ENCODE measurements at regions not wholly inside any gene's neighbourhood (a gene's known extent, or its start where the extent isn't known, plus 50 kb on each side); places are given as distances from the start of the nearest gene placed in this dataset.

DNA sequence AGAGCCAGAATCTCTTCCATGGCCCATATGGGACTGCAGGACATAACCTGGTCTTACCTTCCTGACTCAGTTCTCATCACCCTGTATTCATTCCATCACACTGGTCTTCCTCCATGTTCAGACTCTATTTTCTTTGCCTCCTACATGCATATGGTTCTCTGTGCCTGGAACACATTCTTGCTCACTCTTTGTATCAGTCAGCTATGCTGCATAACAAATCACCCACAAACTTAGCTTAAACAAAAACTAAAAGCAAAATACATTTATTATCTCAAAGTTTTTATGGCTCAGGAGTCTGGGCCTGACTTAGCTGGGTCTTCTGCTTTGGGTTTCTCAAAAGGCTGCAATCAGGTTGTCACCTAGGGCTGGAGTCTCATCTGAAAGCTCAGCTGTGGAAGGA is 712.6 kb upstream of the TBX3 start:
- Mint-ChIP-seq H3K4me1 (ENCODE audit: unreplicated experiment) (no peaks in the 10 kb centered on the region), H3K27ac (ENCODE audit: unreplicated experiment) (no peak overlapping the region), H3K36me3 (ENCODE audit: low read depth, unreplicated experiment) (no peaks in the 10 kb centered on the region), H3K4me3 (ENCODE audit: unreplicated experiment) (no peak overlapping the region), H3K27me3 (ENCODE audit: unreplicated experiment) (peaks cover 6% of the 10 kb centered on the region), H3K9me3 (ENCODE audit: unreplicated experiment) (no peaks in the 10 kb centered on the region)
- no peak for TF ChIP-seq CTCF (IDR thresholded peaks at IDR 0.05; ENCODE audit: unreplicated experiment)
- DNase-seq (ENCODE audit: low spot score), result no peak

DNA sequence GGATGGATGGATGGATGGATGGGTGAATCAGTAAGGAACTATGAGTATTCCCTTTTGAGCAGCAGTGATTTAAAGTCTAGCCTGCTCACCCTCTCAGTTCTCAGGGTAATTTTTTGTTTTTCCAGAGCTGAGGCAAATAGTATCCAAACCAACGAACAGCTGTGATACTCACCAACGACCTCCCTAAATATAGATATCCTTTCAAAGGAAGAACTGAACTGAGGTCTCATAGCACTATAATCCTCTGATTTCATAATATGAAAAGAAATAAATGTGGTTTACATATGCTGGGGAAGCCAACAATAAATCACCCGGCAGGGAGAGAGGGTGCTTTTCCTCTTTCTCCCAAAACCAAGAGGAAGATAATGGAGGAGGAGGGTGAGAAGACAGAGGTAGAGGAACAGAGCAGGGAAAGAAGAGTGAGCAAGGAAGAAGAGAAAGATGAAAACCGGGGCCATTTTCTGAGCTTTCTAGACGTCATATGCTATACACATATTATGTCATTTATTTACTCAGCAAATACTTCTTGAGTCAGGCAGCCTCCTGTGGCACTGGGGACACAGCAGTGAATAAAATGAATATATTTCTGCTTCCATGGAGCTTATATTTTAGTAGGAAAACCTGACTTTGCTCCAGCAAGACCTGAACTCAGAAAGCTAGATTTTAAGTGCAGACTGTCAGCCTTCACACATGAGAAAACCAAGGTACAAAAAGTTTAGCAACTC is 710.7 kb upstream of the TBX3 start:
- Mint-ChIP-seq H3K27ac (ENCODE audit: unreplicated experiment) (no peak overlapping the region), H3K4me3 (ENCODE audit: unreplicated experiment) (no peak overlapping the region), H3K36me3 (ENCODE audit: low read depth, unreplicated experiment) (no peaks in the 10 kb centered on the region), H3K27me3 (ENCODE audit: unreplicated experiment) (peaks cover 6% of the 10 kb centered on the region), H3K9me3 (ENCODE audit: unreplicated experiment) (no peaks in the 10 kb centered on the region), H3K4me1 (ENCODE audit: unreplicated experiment) (no peaks in the 10 kb centered on the region)
- DNase-seq (ENCODE audit: low spot score), result no peak
- no peak for TF ChIP-seq CTCF (IDR thresholded peaks at IDR 0.05; ENCODE audit: unreplicated experiment)

- Mint-ChIP-seq H3K4me3 (ENCODE audit: unreplicated experiment) (no peak overlapping the region), H3K36me3 (ENCODE audit: low read depth, unreplicated experiment) (no peaks in the 10 kb centered on the region), H3K27ac (ENCODE audit: unreplicated experiment) (no peak overlapping the region), H3K4me1 (ENCODE audit: unreplicated experiment) (no peaks in the 10 kb centered on the region), H3K27me3 (ENCODE audit: unreplicated experiment) (peaks cover 1% of the 10 kb centered on the region), H3K9me3 (ENCODE audit: unreplicated experiment) (no peaks in the 10 kb centered on the region)
- DNase-seq (ENCODE audit: low spot score), result no peak
- TF ChIP-seq CTCF (IDR thresholded peaks at IDR 0.05; ENCODE audit: unreplicated experiment), result no peak
These were observed 704.2 kb upstream of the TBX3 start for GRCh38 chr12:115388139-115388538.

GRCh38 chr12:115387467-115387901 is 703.5 kb upstream of the TBX3 start:
- peaks cover 1% of the 10 kb centered on the region for H3K27me3 Mint-ChIP-seq (ENCODE audit: unreplicated experiment)
- DNase-seq (ENCODE audit: low spot score), result no peak
- no peak for TF ChIP-seq CTCF (IDR thresholded peaks at IDR 0.05; ENCODE audit: unreplicated experiment)
- no peaks in the 10 kb centered on the region for H3K4me1 Mint-ChIP-seq (ENCODE audit: unreplicated experiment)
- no peak overlapping the region for H3K27ac Mint-ChIP-seq (ENCODE audit: unreplicated experiment)
- no peaks in the 10 kb centered on the region for H3K36me3 Mint-ChIP-seq (ENCODE audit: low read depth, unreplicated experiment)
- no peak overlapping the region for H3K4me3 Mint-ChIP-seq (ENCODE audit: unreplicated experiment)
- H3K9me3 Mint-ChIP-seq (ENCODE audit: unreplicated experiment), result no peaks in the 10 kb centered on the region

- H3K27me3 Mint-ChIP-seq (ENCODE audit: unreplicated experiment), result peaks cover 1% of the 10 kb centered on the region
- H3K4me3 Mint-ChIP-seq (ENCODE audit: unreplicated experiment), result no peak overlapping the region
- no peaks in the 10 kb centered on the region for H3K4me1 Mint-ChIP-seq (ENCODE audit: unreplicated experiment)
- H3K9me3 Mint-ChIP-seq (ENCODE audit: unreplicated experiment), result no peaks in the 10 kb centered on the region
- no peak for TF ChIP-seq CTCF (IDR thresholded peaks at IDR 0.05; ENCODE audit: unreplicated experiment)
- H3K27ac Mint-ChIP-seq (ENCODE audit: unreplicated experiment), result no peak overlapping the region
- no peak for DNase-seq (ENCODE audit: low spot score)
- no peaks in the 10 kb centered on the region for H3K36me3 Mint-ChIP-seq (ENCODE audit: low read depth, unreplicated experiment)
These were observed 703.0 kb upstream of the TBX3 start for GRCh38 chr12:115386946-115387345.
